HG03469 (cell line): ENCODE measurements at regions not wholly inside any gene's neighbourhood (a gene's known extent, or its start where the extent isn't known, plus 50 kb on each side); places are given as distances from the start of the nearest gene placed in this dataset.
"Not testable (repeated sequence)": the region's sequence is repeated elsewhere in the genome, so short reads cannot be mapped to it uniquely, and the experiment has no call there.

Experiments
- ATAC-seq: cut with Tn5 transposase; IDR thresholded peaks from one replicate; pipeline ENCODE4 v1.9.1; 2021; ENCODE audit warnings: mild to moderate bottlenecking, moderate library complexity, moderate number of reproducible peaks; ENCODE audit not compliant: unreplicated experiment

DNA sequence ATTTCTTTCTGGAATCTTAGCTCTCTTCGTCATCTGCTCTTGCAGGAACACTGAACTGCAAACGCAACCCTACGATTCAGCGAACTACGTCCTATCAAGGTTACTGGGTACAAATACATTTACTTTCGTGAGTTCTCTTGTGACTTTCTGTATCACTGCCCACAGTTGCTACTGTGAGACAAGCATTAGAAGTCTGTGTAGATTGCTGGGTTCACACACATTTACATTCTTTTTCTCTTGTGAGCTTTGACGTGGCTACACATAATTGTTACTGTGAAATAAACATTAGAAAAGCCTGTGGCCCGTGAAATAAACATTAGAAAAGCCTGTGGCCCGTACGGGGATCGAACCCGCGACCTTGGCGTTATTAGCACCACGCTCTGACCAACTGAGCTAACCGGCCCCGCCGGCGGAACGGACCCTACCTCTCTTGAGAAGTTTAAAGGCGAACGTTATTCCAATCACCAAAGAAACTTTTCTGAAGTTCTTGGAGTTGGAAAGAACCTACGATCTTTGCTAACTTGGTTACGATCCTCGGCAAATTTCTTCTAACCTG, 61.2 kb upstream of the ZNF322 start:
- ATAC-seq = not testable (repeated sequence)

DNA sequence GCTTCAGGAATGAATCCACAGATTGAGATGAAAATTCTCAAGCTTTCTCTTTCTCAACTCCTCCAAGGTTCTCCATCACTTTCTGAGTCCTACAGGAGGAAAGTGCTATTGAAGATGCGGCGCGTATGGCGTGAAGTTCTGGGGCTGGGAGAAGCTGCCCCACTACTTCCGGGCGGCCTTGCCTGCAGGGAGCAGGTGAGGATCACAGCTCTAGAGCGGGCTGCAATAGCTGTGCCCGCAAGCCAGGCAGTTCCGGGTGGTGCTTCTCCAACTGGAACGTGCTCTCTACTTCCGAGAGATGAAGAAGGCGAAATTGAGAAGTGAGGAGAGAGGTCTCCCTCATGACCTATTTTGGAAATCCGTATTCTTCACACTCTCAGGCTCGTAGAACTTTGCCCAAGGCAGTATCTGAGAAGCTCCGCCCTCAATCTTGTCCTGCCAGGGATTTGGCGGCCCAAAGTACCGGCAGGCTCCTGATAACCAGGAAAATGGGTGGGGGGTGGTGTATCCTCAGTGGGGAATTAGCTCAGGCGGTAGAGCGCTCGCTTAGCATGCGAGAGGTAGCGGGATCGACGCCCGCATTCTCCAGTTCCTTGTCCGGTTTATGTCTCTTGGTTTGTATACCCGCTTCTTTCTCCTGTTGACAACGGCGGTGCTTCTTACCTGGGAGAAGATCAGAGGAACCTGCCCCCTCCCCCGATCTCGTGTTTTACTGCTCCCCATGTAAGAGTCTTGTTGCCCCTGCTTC, 70.6 kb upstream of the ZNF322 start:
- ATAC-seq = not testable (repeated sequence)

DNA sequence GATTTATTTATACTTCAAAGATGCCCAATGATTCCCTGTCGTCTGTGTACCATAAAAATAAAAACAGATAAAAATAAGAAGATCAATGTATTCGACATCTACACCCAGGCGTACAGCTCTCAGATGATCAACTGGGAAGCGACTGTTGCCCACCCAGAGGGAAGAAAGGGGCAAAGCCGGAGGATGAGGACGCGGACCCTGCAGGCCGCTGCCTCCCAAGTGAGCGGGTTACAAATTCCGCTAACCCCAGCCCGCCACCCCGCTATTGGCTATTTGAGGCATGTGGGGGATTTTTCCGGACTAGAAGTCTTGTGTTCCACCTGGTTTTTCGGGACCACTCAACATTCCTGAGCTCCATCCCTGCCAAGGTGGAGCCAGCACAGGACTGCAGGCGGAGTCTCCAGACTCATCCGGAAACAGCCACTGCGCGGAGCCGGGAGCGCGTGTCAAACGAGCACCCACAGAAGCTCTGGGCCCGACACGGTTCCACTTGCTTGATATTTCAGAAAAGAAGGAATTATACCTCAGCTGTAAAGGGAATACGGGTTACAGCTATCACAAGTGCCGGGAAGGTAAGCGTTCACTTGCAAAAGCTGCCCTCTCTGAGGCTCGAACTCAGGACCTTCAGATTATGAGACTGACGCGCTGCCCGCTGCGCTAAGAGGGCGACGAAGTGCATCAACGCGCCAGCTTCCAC, 75.4 kb upstream of the ZNF322 start:
- ATAC-seq = not testable (repeated sequence)

DNA sequence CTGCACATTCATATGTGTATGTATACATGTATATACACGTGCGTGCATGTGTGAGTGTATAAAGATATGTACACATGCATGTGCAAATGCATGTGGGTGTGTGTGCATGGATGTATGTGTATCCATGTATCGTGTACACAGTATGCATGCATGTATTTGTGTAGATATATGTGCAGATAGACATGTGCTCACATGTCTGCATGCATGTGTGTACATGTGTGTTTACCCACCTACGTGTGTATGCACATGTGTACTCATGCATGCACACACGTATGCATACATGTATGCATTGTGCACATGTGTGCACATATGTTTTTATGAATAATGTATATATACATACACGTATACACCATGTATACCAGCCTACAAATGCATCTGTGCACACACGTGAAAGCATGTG, 80.3 kb upstream of the ZNF322 start:
- ATAC-seq = no peak

DNA sequence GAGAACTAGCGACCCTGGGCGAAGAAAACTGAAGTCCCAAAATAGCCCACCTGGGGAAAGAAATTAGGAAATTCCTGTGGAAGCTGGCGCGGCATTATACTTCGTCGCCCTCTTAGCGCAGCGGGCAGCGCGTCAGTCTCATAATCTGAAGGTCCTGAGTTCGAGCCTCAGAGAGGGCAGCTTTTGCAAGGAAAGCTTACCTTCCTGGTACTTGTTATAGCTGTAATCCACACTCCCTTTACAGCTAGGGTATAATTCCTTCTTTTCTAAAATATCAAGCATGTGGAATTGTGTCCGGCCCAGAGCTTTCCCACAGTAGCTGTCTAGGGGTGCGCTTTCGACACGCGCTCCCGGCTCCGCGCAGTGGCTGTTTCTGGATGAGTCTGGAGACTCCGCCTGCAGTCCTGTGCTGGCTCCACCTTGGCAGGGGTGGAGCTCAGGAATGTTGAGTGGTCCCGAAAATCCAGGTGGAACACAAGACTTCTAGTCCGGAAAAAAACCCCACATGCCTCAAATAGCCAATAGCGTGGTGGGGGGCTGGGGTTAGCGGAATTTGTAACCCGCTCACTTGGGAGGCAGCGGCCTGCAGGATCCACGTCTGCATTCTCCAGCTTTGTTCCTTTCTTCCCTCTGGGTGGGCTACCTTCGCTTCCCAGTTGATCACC, 83.7 kb upstream of the ZNF322 start:
- no peak for ATAC-seq

DNA sequence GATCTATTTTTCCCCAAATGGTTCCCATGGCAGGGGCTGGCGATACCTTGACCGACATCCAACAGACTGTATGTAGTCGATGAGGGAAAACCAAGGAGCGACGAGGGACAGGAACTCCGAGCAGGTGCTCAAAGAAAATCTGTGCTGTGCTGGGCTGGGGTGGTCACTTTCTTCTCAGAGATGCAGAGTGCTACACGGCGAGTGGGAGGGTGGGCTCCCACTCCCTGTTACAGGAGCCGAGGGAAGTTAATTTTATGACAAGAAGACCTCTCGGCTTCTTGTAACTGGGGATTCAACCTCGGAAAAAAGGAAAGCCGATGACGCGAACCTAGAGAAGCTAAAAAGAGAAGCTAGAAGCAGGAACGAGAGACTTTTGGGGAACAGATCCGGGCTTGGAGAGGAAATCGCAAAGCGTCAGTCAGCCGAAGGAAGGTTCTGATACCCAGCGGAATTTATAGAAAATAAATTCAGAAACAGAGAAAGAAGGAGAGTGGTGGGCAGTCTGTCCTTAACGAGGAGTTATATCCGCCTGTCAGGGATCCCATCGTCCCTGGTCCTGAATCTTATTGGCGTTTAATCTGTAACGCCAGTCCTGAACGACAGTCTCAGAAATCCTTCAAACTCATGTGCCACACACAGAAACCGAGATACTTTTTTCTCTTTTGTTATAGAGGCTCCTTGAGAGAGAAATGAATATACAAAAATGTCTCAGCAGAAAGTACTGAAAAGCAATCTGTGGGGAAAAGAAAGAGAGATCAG, 84.6 kb upstream of the ZNF322 start:
- no peak for ATAC-seq

DNA sequence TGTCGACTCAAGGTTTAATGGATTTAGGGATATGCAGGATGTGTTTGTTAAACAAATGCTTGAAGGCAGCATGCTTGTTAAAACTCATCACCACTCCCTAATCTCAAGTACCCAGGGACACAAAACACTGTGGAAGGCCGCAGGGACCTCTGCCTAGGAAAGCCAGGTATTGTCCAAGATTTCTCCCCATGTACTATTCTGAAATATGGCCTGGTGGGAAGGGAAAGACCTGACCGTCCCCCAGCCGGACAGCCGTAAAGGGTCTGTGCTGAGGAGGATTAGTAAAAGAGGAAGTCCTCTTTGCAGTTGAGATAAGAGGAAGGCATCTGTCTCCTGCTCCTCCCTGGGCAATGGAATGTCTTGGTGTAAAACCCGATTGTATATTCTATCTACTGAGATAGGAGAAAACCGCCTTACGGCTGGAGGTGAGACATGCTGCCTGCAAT, 85.3 kb upstream of the ZNF322 start:
- ATAC-seq = not testable (repeated sequence)

DNA sequence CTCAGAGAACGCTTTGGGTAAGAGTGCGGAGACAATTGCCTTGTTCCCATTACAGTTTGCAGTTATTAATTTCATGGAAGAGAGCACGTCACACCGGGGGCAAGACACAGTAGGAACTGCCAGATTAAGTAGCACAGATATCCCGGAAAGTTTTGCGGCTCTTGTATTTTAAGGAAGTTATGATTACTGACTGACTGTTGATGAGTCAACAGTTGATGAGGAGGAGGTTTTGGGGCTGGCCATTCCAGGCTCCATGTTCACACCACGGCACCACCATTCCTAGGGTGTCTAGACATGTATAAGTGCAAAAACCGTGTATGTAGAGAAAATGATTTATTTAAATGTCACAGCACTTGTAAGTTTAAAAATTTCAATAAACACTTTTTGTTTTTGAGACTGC, 86.4 kb upstream of the ZNF322 start:
- not testable (repeated sequence) for ATAC-seq

DNA sequence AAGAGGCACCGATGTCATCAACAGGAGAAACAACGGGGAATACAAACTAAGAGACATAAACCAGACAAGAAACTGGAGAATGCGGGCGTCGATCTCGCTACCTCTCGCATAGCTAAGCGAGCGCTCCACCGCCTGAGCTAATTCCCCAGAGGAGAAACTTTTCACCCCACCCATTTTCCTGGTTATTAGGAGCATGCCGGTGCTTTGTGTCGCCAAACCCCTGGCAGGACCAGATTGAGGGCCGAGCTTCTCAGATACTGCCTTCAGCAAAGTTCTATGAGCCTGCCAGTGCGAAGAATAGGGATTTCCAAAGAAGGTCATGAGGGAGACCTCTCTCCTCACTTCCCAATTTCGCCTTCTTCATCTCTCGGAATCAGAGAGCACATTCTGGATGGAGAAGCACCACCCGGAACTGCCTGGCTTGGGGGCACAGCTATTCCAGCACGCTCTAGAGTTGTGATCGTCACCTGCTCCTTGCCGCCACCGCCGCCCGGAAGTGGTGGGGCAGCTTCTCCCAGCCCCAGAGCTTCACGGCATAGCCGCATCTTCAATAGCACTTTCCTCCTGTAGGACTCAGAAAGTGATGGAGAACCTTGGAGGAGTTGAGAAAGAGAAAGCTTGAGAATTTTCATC, 89.7 kb upstream of the ZNF322 start:
- ATAC-seq = not testable (repeated sequence)

DNA sequence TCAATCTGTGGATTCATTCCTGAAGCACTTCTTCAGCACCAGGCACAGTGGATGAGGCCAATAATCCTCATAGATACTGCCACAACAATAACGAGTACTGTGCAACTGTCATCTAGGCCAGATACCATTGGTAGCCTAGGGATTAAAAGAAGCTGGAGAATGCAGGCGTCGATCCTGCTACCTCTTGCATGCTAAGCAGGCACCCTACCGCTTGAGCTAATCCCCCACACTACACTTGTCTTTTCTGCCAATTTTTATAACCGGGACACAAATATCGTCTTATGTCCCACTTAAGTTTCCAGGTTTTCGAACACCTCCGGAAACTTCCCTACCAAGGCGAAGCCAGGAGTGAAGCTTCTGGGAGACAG, 90.2 kb upstream of the ZNF322 start:
- ATAC-seq = not testable (repeated sequence)

DNA sequence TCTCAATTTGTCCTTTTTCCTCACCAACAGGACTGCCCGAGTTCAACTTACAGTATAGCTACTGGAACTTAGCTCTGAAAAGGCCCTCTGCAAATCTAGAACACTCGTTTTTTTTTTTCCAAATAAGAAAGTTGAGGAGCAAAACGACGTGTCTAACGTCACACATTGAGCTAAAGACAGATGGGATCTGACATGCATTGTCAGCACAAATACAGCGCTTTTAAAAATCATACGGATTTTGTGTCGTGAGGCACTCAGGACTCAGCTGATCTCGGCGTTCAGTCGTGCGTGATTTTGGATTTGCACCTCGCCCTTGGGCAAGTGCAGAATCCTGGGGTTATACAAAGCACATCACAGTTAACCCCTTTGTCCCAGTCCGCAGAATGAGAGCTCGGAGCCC, 94.7 kb upstream of the ZNF322 start:
- no peak for ATAC-seq

DNA sequence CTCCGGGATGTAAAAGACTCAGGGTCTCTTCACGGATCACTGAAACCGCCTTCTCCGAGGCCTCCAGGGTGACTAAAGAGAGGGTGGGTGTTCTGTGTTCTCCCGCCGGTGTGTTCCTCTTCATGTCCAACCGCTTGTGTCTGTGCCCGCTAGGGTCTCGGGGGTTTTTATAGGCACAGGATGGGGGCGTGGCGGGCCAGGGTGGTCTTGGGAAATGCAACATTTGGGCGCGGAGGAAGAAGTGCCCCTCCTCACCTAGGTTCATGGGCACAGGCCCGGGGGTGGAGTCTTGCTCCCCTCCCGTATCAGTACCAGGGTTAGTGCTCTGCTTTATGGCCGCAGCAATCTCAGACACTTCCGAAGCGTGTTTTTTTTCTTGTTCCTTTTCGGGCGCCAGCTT, 95.3 kb upstream of the ZNF322 start:
- not testable (repeated sequence) for ATAC-seq

DNA sequence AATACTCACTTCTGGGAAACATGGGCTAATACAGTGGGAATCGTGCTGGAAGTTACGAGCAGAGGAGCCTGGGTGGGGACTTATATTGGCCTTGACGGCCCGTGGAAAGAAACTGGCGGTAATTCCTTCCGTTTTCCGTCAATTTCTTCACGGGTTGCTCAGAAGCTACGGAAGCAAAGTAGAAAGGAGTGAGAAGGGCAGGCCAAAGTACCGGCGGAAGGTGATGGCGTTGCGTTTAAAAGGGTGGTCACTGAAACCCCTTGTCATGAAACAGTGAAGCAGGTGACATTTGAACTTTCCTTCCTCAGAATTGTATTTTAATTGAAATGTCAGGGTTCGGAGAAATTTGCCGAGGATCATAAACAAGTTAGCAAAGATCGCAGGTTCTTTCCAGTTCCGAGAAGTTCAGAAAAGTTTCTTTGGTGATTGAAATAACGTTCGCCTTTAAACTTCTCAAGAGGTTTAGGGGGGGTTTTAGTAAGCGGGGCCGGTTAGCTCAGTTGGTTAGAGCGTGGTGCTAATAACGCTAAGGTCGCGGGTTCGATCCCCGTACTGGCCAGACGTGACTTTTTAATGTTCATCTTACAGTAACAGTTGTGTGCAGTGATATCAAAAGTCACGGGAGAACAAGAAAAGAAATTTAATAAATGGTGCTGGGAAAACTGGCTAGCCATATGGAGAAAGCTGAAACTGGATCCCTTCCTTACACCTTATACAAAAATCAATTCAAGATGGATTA, 96.7 kb upstream of the ZNF322 start:
- ATAC-seq = not testable (repeated sequence)

DNA sequence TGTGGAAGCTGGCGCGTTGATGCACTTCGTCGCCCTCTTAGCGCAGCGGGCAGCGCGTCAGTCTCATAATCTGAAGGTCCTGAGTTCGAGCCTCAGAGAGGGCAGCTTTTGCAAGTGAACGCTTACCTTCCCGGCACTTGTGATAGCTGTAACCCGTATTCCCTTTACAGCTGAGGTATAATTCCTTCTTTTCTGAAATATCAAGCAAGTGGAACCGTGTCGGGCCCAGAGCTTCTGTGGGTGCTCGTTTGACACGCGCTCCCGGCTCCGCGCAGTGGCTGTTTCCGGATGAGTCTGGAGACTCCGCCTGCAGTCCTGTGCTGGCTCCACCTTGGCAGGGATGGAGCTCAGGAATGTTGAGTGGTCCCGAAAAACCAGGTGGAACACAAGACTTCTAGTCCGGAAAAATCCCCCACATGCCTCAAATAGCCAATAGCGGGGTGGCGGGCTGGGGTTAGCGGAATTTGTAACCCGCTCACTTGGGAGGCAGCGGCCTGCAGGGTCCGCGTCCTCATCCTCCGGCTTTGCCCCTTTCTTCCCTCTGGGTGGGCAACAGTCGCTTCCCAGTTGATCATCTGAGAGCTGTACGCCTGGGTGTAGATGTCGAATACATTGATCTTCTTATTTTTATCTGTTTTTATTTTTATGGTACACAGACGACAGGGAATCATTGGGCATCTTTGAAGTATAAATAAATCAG, 106.8 kb upstream of the ZNF322 start:
- not testable (repeated sequence) for ATAC-seq

DNA sequence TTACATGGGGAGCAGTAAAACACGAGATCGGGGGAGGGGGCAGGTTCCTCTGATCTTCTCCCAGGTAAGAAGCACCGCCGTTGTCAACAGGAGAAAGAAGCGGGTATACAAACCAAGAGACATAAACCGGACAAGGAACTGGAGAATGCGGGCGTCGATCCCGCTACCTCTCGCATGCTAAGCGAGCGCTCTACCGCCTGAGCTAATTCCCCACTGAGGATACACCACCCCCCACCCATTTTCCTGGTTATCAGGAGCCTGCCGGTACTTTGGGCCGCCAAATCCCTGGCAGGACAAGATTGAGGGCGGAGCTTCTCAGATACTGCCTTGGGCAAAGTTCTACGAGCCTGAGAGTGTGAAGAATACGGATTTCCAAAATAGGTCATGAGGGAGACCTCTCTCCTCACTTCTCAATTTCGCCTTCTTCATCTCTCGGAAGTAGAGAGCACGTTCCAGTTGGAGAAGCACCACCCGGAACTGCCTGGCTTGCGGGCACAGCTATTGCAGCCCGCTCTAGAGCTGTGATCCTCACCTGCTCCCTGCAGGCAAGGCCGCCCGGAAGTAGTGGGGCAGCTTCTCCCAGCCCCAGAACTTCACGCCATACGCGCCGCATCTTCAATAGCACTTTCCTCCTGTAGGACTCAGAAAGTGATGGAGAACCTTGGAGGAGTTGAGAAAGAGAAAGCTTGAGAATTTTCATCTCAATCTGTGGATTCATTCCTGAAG, 111.6 kb upstream of the ZNF322 start:
- not testable (repeated sequence) for ATAC-seq

DNA sequence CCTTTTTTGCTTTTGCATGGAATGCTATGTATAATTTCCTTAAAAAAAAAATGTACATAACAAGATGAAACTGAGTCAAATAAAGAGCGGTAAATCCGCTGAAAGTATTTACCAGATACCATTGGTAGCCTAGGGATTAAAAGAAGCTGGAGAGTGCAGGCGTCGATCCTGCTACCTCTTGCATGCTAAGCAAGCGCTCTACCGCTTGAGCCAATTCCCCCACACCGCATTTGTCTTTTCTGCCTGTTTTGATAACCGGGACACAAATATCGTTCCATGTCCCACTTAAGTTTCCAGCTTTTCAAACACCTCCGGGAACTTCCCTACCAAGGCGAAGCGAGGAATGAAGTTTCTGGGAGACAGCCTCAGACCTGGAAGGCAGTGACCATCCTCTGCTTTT, 113.9 kb upstream of the ZNF322 start:
- not testable (repeated sequence) for ATAC-seq

DNA sequence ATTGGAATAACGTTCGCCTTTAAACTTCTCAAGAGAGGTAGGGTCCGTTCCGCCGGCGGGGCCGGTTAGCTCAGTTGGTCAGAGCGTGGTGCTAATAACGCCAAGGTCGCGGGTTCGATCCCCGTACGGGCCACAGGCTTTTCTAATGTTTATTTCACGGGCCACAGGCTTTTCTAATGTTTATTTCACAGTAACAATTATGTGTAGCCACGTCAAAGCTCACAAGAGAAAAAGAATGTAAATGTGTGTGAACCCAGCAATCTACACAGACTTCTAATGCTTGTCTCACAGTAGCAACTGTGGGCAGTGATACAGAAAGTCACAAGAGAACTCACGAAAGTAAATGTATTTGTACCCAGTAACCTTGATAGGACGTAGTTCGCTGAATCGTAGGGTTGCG, 121.0 kb upstream of the ZNF322 start:
- not testable (repeated sequence) for ATAC-seq
